ENCODE measurements at regions not wholly inside any gene's neighbourhood (a gene's known extent, or its start where the extent isn't known, plus 50 kb on each side); places are given as distances from the start of the nearest gene placed in this dataset.

- TF ChIP-seq, protein P1, sequence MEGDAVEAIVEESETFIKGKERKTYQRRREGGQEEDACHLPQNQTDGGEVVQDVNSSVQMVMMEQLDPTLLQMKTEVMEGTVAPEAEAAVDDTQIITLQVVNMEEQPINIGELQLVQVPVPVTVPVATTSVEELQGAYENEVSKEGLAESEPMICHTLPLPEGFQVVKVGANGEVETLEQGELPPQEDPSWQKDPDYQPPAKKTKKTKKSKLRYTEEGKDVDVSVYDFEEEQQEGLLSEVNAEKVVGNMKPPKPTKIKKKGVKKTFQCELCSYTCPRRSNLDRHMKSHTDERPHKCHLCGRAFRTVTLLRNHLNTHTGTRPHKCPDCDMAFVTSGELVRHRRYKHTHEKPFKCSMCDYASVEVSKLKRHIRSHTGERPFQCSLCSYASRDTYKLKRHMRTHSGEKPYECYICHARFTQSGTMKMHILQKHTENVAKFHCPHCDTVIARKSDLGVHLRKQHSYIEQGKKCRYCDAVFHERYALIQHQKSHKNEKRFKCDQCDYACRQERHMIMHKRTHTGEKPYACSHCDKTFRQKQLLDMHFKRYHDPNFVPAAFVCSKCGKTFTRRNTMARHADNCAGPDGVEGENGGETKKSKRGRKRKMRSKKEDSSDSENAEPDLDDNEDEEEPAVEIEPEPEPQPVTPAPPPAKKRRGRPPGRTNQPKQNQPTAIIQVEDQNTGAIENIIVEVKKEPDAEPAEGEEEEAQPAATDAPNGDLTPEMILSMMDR (conservative IDR thresholded peaks at IDR 0.05 in 1 of 2, IDR thresholded peaks at IDR 0.05 in 1 of 2; ENCODE audit: low read depth in 1 of 2, low read length in 2 of 2), result no peak
- no peak for TF ChIP-seq EZH2 (IDR thresholded peaks at IDR 0.05; ENCODE audit: low read length, missing control alignments)
Observed at GRCh38 chrX:84259868-84260267, 71.9 kb upstream of the RPS6KA6 start.
